ENCODE measurements at regions not wholly inside any gene's neighbourhood (a gene's known extent, or its start where the extent isn't known, plus 50 kb on each side); places are given as distances from the start of the nearest gene placed in this dataset.

DNA sequence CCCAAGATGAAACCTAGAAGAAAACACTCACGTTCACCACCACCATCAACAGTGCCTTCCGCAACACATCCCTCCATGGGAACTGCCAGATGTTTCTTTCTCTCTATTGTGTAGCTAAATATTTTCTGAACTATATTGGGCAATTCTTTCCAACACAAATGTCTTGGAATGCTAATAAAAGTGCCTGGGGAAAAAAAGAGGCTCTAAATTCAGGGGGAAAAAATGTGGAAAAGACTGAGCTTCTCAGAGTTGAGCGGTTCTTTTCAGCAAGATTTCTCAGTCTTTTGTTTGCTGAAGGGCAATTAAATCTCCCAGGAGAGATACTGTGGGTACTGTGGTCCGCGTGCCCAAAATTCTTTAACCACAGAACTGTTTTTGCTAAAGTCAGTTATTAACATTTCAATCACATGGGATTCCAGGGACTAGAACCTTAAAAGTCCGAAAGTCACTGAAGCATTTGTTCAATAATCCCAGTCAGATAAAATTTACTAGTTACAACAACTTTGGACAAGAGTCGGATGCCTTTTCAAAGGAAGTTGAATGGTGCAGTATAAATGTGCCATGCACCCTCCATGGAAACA lies 51.9 kb upstream of the DHRSX start:
- H3K27ac Mint-ChIP-seq: no peak overlapping the region
- Histone ChIP-seq H3K4me1 (ENCODE audit: control insufficient read depth, insufficient read depth, low read length) (no peaks in the 10 kb centered on the region), H3K27me3 (ENCODE audit: control insufficient read depth, insufficient read depth, low read length) (no peaks in the 10 kb centered on the region), H3K4me3 (ENCODE audit: low read length) (no peak overlapping the region), H3K9me3 (ENCODE audit: control insufficient read depth, insufficient read depth, low read length) (no peaks in the 10 kb centered on the region), H3K27ac (ENCODE audit: low read length) (no peak overlapping the region), H3K36me3 (ENCODE audit: control insufficient read depth, insufficient read depth, low read length) (no peaks in the 10 kb centered on the region)
- H3K36me3 Mint-ChIP-seq: no peaks in the 10 kb centered on the region
- intact Hi-C loops (cut with micrococcal nuclease): no loop called here
- TF ChIP-seq CTCF (IDR thresholded peaks at IDR 0.05): no peak
- WGBS (ENCODE audit: insufficient coverage): 35% methylated on average over 7 of the region's 7 CpGs
- H3K4me1 Mint-ChIP-seq: no peaks in the 10 kb centered on the region
- DNase-seq (no peak), ATAC-seq (no peak)
- H3K27me3 Mint-ChIP-seq (ENCODE audit: low read depth in 2 of 2): peaks cover 3 to 23% of the 10 kb centered on the region in 2 donors
- no peak overlapping the region for H3K4me3 Mint-ChIP-seq
- H3K9me3 Mint-ChIP-seq: no peaks in the 10 kb centered on the region

DNA sequence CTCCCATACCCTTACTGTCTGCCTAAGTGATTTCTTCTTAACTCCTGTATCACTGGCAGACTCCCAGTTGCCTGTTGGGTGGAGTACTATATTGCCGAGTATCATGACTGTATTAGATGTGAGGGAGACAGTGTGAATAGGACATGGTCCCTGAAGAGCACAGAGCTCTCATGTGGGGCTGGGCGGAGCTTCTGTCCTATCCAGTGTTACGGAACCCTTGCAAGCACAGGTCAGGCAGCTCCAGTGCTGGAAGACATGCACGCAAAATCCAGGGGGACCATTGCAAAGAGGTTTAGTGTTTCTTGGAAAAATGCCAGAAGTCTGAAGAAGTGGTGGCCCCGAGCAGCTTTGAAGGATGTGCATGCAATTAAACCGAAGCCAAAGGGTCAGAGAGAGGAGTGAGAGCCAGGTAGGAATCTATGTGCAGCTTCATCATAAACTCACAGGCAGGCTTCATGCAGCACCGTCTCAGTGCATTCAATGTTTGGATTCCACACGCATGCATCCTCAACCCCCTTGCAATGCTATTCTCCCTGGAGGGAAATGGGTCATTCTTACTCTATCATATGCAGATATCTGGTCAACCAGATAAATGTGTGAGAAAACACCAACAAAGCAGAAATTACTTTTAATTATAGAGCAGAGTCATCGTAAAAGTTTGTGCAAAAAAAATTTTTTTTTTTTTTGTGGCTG lies 49.7 kb upstream of the DHRSX start:
- TF ChIP-seq CTCF (IDR thresholded peaks at IDR 0.05): no peak
- Histone ChIP-seq H3K4me3 (ENCODE audit: low read length) (no peak overlapping the region), H3K36me3 (ENCODE audit: control insufficient read depth, insufficient read depth, low read length) (no peaks in the 10 kb centered on the region), H3K4me1 (ENCODE audit: control insufficient read depth, insufficient read depth, low read length) (no peaks in the 10 kb centered on the region), H3K27me3 (ENCODE audit: control insufficient read depth, insufficient read depth, low read length) (no peaks in the 10 kb centered on the region), H3K9me3 (ENCODE audit: control insufficient read depth, insufficient read depth, low read length) (no peaks in the 10 kb centered on the region), H3K27ac (ENCODE audit: low read length) (no peak overlapping the region)
- no peak overlapping the region for H3K27ac Mint-ChIP-seq
- WGBS (ENCODE audit: insufficient coverage): 94% methylated on average over 9 of the region's 9 CpGs
- ATAC-seq (no peak), DNase-seq (no peak)
- no peaks in the 10 kb centered on the region for H3K9me3 Mint-ChIP-seq
- H3K27me3 Mint-ChIP-seq (ENCODE audit: low read depth in 2 of 2): peaks cover 3 to 16% of the 10 kb centered on the region in 2 donors
- no peaks in the 10 kb centered on the region for H3K36me3 Mint-ChIP-seq
- intact Hi-C loops (cut with micrococcal nuclease): no loop called here
- no peaks in the 10 kb centered on the region for H3K4me1 Mint-ChIP-seq
- H3K4me3 Mint-ChIP-seq: no peak overlapping the region

Data from natural killer cell (primary cell).